ENCODE measurements at regions not wholly inside any gene's neighbourhood (a gene's known extent, or its start where the extent isn't known, plus 50 kb on each side); places are given as distances from the start of the nearest gene placed in this dataset.

- no peak overlapping the region for H3K4me3 ChIP-seq (ENCODE audit: insufficient read depth, low read depth, low read length)
- peaks cover 16% of the 10 kb centered on the region for H3K27me3 ChIP-seq (ENCODE audit: control insufficient read depth, insufficient read depth, low read length)
- H3K4ac ChIP-seq (ENCODE audit: low read depth, low read length) = no peak overlapping the region
- no peak overlapping the region for H3K4me2 ChIP-seq (ENCODE audit: low read depth, low read length)
- no peaks in the 10 kb centered on the region for H3K9me3 ChIP-seq (ENCODE audit: control insufficient read depth, insufficient read depth, low read length)
- no peak overlapping the region for H3K27ac ChIP-seq (ENCODE audit: insufficient read depth, low read length)
- in situ Hi-C loops (cut with MboI; ENCODE audit: low sequenced_read_pairs) = no loop called here
- no peak overlapping the region for H3K18ac ChIP-seq (ENCODE audit: low read depth, low read length)
- no peaks in the 10 kb centered on the region for H4K20me1 ChIP-seq (ENCODE audit: insufficient read depth, low read length)
- H2AFZ ChIP-seq (replicated peaks; ENCODE audit: low read length, poor library complexity) = no peak overlapping the region
- ChIA-PET POLR2A (ENCODE audit: unreplicated experiment) (no interaction called here), CTCF (no interaction called here)
- intact Hi-C loops (cut with micrococcal nuclease) = no loop called here
- no peak overlapping the region for H4K5ac ChIP-seq (ENCODE audit: low read depth, low read length)
- H3K4me1 ChIP-seq (ENCODE audit: control insufficient read depth, insufficient read depth, low read length) = no peaks in the 10 kb centered on the region
- WGBS, 2 experiments (ENCODE audit: extremely low coverage in 2 of 2, insufficient read length in 1 of 2) = no CpG with 5 or more reads among the region's 3 CpGs
- no peak overlapping the region for H3K14ac ChIP-seq (replicated peaks; ENCODE audit: low read depth, low read length)
- no peak overlapping the region for H3K23ac ChIP-seq (ENCODE audit: low read depth, low read length)
- DNase-seq = no peak
- H2AK5ac ChIP-seq (ENCODE audit: low read depth, low read length) = no peak overlapping the region
- H2BK120ac ChIP-seq (ENCODE audit: low read depth, low read length) = no peak overlapping the region
- TF ChIP-seq RCOR1 (IDR thresholded peaks at IDR 0.05; ENCODE audit: insufficient replicate concordance, low read length) = no peak
- no peak for TF ChIP-seq CHD1 (IDR thresholded peaks at IDR 0.05; ENCODE audit: low read depth, low read length)
- TF ChIP-seq MAZ (IDR thresholded peaks at IDR 0.05; ENCODE audit: borderline replicate concordance, low read depth, low read length) = no peak
- no peak for TF ChIP-seq MAFK (IDR thresholded peaks at IDR 0.05; ENCODE audit: low read depth, low read length)
- no peak for TF ChIP-seq MXI1 (IDR thresholded peaks at IDR 0.05; ENCODE audit: borderline replicate concordance, low read depth, low read length)
- TF ChIP-seq, protein P1, sequence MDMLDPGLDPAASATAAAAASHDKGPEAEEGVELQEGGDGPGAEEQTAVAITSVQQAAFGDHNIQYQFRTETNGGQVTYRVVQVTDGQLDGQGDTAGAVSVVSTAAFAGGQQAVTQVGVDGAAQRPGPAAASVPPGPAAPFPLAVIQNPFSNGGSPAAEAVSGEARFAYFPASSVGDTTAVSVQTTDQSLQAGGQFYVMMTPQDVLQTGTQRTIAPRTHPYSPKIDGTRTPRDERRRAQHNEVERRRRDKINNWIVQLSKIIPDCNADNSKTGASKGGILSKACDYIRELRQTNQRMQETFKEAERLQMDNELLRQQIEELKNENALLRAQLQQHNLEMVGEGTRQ (IDR thresholded peaks at IDR 0.05; ENCODE audit: low read depth, low read length) = no peak
- TF ChIP-seq BHLHE40 (IDR thresholded peaks at IDR 0.05; ENCODE audit: low read depth, low read length) = no peak
- no peak for TF ChIP-seq SMC3 (IDR thresholded peaks at IDR 0.05; ENCODE audit: low read depth, low read length)
- TF ChIP-seq RFX5 (IDR thresholded peaks at IDR 0.05; ENCODE audit: low read depth, low read length) = no peak
- no peaks in the 10 kb centered on the region for H3K36me3 ChIP-seq (ENCODE audit: control insufficient read depth, insufficient read depth, low read length)
- H3K79me1 ChIP-seq (ENCODE audit: low read depth in 1 of 2, low read length in 2 of 2) = no peaks in the 10 kb centered on the region
- no peak overlapping the region for H2BK20ac ChIP-seq (ENCODE audit: low read depth, low read length)
- H3K9me1 ChIP-seq (ENCODE audit: insufficient read depth, low read length) = no peaks in the 10 kb centered on the region
- no peak overlapping the region for H3K9ac ChIP-seq (ENCODE audit: low read depth, low read length)
- dilution Hi-C loops (cut with HindIII; ENCODE audit: low sequenced_read_pairs, unreplicated experiment) = no loop called here
- no peak overlapping the region for H2BK15ac ChIP-seq (ENCODE audit: low read depth, low read length)
- no peak overlapping the region for H2BK5ac ChIP-seq (ENCODE audit: low read depth, low read length, poor library complexity, severe bottlenecking)
- ATAC-seq (ENCODE audit: low read depth) = no peak
- H2AK9ac ChIP-seq (replicated peaks; ENCODE audit: low read depth, low read length, poor library complexity) = no peak overlapping the region
- BruUV-seq (replicated peaks) = no TSS peak
- no peak overlapping the region for H3K56ac ChIP-seq (ENCODE audit: extremely low read depth, insufficient read depth, low read length)
- no peak overlapping the region for H4K91ac ChIP-seq (ENCODE audit: insufficient read depth, low read depth, low read length)
- no peak overlapping the region for H4K8ac ChIP-seq (ENCODE audit: low read depth in 2 of 2, low read length in 2 of 2)
These were observed 219.8 kb upstream of the GYPA start for GRCh38 chr4:144360146-144360793.
